AG04449 (cell line): ENCODE measurements at regions not wholly inside any gene's neighbourhood (a gene's known extent, or its start where the extent isn't known, plus 50 kb on each side); places are given as distances from the start of the nearest gene placed in this dataset.

Experiments
- CTCF ChIA-PET: fragments of 350-600 bp; formaldehyde crosslinking; extraction: SDS; loops from one replicate; lab custom pipeline; 2021; ENCODE audit warnings: antibody characterized with exemption; lab: Yijun Ruan, JAX
- POLR2A ChIA-PET: fragments of 400-600, 350-600 bp; formaldehyde crosslinking; extraction: SDS; loops from one replicate; lab custom pipeline; 2020; ENCODE audit warnings: antibody characterized with exemption, inconsistent platforms; lab: Yijun Ruan, JAX
- DNase-seq: peaks from one replicate; pipeline ENCODE4 v3.0.0-alpha.2; 2010; ENCODE audit warnings: low read depth, low spot score
- H3K4me3 ChIP-seq: 2 replicates; pipeline ENCODE4 v1.5.1; 2011; ENCODE audit warnings: low read depth, mild to moderate bottlenecking, control low read depth, low read length
- CTCF ChIP-seq: IDR thresholded peaks from one replicate; pipeline ENCODE4 v1.5.1; 2011; ENCODE audit warnings: mild to moderate bottlenecking, moderate library complexity, low read length, control low read depth, inconsistent platforms; ENCODE audit not compliant: insufficient read depth; ENCODE audit errors: missing control alignments

GRCh38 chr11:113549611-113550578 is 74.7 kb upstream of the DRD2 start:
- ChIA-PET CTCF (interaction anchor here (1.0 kb wide), 1 partner anchor 20 kb away, joined by 4 read pairs; no protein-coding TSS in a partner anchor), POLR2A (no interaction called here)
- no peak for TF ChIP-seq CTCF
- no peak for DNase-seq
- H3K4me3 ChIP-seq = no peak overlapping the region

- TF ChIP-seq CTCF = no peak
- CTCF ChIA-PET = interaction anchor here (1.0 kb wide), 1 partner anchor 19 kb away, joined by 4 read pairs; no protein-coding TSS in a partner anchor
- POLR2A ChIA-PET = no interaction called here
- DNase-seq = no peak
- H3K4me3 ChIP-seq = no peak overlapping the region
These were observed 73.9 kb upstream of the DRD2 start for GRCh38 chr11:113549061-113549460.

- no peak for DNase-seq
- H3K4me3 ChIP-seq = no peak overlapping the region
- CTCF ChIA-PET = no interaction called here
- no peak for TF ChIP-seq CTCF
- POLR2A ChIA-PET = no interaction called here
These were observed 72.5 kb upstream of the DRD2 start for GRCh38 chr11:113547739-113548138.

- DNase-seq = no peak
- no peak for TF ChIP-seq CTCF
- CTCF ChIA-PET = no interaction called here
These were observed 71.7 kb upstream of the DRD2 start for GRCh38 chr11:113546757-113547507.

GRCh38 chr11:113542420-113542819 is 67.2 kb upstream of the DRD2 start:
- CTCF ChIA-PET = interaction anchor here (2.4 kb wide), 1 partner anchor 10 kb away, joined by 15 read pairs; no protein-coding TSS in a partner anchor
- POLR2A ChIA-PET = no interaction called here
- no peak overlapping the region for H3K4me3 ChIP-seq
- DNase-seq = no peak
- TF ChIP-seq CTCF = no peak

More at GRCh38 chr11:113546757-113547507, 71.7 kb upstream of the DRD2 start:
- no peak overlapping the region for H3K4me3 ChIP-seq
- POLR2A ChIA-PET = no interaction called here
